ENCODE measurements at regions not wholly inside any gene's neighbourhood (a gene's known extent, or its start where the extent isn't known, plus 50 kb on each side); places are given as distances from the start of the nearest gene placed in this dataset.

DNA sequence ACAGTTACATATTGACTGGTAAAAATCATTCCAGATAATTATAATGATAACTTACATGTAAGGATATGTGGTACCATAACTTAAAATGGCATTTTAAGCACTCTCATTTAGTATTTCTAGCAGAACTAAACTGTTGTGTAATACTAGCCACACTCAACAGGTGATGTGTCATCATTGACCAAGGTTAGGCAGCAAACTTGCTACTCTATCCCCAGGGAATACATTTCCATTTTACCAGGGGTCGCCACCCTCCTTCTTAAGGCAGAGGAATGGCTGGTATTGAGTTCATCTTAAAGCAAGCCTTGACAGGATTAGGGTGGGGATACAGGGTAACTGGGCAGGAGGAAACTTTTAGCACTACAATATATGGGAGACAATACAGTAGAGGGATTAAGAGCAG is 259.8 kb upstream of the CAMK1G start:
- no peak for DNase-seq

DNA sequence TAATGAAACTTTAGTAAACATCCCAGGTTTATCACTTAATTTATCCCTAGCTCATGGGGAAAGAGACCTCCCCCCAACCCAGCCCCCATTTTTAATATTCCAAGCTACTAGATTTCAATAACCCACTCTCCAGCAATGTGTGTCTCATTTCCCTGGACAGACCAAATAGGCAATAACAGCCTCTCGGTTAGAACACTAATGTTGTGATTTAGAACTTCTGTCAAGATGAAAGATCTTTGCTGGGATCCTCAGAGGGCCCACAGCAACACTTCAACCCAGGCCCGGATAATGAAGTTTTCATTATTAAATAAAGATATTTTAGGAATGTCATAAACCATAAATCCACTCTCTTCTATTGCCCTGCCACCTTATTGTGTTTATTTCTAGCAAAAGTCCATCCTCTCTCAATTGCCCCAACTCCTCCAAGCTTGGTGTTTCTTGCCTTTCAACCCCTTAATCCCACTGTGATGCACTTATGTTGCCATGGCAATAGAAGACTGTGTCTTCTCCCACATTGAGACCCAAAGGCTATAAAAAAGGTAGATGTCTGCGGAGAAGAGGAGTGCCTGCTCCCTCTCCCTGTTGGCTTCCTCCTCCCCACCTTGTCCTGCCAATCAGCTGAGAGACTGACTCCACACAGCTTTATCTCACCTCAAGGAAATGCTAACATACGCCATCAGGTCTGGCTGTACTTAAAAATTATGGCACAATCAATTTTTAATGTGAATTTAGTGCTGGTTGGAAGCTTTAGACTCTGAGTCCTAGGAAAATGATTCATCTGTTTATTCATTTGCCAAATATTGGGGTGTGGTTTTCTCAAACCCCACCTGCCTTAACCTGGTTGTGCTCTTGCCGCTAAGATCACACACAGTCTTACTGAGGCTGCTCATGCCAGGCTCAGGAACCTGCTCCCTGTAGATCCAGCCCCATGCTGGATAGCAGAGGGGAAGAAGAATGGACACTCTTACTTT is 258.3 kb upstream of the CAMK1G start:
- DNase-seq: no peak

DNA sequence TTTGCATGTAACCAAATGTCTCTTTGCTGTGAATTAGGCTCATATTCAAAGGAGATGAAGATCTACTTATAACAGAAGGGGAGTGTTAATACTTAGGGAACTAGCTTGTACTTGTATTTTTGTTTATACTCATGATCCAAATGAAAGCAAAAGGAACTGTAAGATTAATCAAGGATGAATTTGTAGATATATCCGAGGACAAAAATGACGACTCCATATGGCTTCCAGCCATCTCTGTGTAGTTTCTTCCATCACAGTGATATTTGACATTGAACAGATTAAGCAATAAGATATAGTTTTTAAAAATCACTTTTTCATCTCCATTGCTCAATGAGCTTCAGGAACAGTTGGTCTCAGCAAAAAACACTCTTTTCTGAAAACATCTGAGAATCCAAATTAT is 257.4 kb upstream of the CAMK1G start:
- DNase-seq: no peak

DNA sequence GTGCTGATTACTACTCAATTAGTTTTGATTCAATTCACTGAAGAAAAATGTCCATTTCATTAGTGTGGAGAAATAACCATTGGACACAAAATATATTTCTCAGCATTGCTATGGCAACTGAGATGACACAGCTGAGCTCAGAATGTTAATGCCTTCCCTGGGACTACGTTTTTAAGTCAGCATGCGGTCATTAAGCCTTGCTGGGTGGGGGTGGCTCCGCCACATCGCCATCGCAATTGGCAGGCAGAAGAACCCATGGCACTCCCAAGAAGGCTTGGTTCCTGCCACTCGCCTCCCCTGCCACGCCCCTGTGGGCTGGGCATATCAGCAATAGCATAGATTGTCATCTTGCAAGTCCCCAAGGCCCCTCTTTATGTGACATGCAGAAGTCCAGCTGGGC is 256.7 kb upstream of the CAMK1G start:
- no peak for DNase-seq

DNA sequence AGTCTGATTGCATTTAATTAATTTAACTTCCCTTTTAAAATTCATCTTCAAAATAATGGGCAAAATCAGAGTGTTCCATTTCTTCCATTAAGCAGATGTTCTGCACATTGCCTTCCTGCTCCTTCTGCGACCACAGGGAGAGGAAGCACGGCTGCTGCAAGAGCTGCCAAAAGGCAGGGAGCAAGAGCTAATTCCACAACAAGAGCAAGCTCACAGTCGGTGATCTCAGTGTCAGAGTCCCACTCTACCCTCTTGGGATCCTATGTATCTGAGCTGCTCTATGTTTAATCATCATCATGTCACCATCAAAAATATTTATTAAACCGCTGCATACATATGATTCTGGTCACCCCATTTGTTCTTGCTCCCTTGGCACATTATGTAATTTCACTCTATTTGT is 255.3 kb upstream of the CAMK1G start:
- DNase-seq: no peak

DNA sequence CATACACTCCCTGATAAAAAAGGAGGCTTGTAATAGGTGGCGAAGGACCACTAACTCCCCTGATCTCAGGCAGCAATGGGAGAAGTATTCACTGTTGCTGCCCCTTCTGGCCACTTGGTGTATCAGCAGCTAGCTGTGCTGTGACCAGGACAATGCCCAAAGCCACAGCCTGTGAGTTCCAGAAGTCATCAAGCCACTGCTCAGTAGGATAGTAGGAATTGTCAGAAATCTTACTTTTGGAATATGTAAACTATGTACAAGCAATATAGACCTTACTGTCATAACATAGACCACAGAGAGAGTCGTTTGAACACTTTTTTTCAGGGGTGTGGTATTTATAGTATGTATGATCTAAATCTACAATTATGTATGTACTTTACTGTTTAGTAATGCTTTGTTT is 248.3 kb upstream of the CAMK1G start:
- no peak for DNase-seq

DNA sequence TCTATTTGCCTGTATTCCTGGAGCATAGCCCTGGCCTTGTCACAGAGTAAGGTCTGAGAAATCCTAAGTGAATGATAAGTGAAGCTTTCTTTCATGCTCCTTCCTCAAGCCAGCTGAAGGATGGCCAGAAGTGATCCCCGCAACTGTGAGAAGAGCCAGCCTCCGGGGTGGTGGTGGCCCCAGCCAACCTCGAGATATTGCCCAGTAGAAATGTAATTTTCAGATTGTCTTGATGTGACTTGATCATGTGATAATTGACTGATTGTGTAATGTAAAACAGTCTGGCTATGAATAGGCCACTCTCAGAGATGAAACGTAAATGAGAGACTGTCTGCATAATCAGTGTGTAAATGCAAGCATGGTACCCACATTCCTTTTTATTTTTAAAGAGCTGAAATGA is 242.4 kb upstream of the CAMK1G start:
- DNase-seq: no peak

DNA sequence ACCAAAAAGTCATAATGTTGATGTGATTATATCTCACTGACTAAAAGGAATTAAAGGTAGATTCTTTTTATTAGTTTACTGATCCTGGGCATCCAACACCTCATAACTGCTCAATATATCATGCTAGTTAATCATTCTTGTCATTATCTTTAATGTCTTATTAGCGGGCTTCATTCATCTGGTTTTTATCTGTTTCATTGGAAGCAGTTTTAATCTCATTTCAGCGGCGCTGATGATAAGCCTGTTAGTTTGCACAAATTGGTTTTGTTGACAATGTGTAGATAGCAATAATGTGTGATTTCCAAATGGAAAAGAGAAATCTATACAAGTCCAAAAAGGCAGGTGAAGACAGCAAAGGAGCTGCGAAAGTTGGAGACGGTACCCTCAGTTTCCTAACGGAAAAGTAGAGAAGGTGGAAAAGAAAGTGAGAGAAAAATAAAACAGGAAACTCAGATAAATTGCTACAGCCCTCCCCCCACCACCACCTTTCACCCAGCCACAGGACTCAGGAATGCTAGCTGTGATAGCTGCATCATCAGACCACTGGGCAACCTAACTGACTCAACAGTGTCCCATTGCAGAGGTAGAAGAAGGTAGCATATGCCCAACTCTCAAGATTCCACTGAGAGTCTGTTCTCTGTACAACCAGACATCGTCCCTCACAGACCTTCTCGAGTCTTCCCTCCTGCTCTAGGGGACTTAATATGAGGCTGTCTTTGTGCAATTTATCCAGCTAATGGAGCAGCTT is 241.7 kb upstream of the CAMK1G start:
- no peak for DNase-seq

DNA sequence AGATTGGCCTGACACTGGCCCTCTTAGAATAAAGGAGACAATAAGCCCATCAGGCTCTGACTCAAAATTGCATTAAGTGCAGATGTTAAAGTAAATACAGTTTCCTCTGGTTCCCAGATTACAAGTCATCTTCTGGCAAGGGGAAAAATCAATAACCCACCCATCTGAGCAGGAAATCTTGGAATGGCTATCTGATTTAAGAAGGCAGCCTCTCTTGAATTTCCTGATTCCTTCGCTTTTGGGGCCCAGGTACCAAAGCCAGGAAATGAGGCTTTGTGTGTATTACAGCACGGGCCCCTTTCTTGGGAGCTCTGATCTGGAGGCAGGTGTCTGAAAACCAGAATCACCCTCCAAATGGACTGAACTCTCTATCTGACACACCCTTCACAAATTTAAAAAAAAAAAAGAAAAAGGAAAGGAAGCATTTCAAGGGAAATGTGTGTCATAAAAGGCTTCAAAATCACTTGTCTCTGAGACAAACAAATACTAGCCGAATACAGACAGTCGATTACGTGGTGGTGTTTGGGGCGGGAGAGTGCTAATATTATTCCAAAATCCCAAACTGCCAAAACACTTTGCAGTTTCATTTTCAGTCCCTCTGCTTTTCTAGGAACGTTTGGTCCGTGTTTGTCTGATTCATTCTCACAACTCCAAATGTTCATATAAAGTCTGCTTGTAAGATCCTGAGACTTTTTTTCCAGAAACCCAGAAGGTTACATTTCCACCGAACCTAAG is 240.9 kb upstream of the CAMK1G start:
- no peak for DNase-seq

DNA sequence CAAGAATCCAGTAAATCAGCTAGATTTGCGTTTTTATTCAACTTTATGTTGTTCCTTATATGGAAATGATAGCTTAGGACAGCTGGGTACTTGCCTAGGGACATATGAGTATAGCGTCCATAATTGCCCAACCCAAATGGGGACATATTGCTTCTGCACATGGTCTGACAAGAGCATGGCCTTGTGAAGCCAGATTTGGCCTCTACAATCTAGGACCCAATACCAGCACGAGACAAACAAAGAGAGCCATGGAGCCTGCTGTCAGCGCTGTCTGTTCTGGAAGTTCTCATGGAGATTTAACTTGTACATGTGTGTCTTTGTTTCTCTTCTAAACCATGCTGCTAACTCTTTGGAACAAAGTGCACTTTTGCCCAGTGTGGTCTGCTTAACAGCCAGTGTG is 240.0 kb upstream of the CAMK1G start:
- DNase-seq: no peak

DNA sequence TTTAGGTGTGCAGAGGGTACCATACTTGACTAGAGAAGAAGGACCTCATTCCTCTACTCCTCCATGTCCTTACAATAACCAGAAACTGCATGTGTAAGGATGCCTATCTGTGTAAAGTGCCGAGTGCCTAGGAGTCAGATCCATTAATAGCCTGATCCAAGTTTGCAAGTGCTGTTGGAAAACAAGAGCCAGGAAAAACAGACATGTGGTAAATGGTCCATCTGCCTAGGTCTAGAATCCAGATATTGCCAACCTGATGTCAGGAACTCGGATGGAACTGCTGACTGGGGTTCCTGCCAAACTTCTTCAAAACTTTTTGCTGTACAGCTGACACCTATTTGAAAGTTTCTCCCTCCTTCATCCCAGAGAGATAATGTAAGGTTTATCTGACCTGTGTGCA is 239.4 kb upstream of the CAMK1G start:
- no peak for DNase-seq

DNA sequence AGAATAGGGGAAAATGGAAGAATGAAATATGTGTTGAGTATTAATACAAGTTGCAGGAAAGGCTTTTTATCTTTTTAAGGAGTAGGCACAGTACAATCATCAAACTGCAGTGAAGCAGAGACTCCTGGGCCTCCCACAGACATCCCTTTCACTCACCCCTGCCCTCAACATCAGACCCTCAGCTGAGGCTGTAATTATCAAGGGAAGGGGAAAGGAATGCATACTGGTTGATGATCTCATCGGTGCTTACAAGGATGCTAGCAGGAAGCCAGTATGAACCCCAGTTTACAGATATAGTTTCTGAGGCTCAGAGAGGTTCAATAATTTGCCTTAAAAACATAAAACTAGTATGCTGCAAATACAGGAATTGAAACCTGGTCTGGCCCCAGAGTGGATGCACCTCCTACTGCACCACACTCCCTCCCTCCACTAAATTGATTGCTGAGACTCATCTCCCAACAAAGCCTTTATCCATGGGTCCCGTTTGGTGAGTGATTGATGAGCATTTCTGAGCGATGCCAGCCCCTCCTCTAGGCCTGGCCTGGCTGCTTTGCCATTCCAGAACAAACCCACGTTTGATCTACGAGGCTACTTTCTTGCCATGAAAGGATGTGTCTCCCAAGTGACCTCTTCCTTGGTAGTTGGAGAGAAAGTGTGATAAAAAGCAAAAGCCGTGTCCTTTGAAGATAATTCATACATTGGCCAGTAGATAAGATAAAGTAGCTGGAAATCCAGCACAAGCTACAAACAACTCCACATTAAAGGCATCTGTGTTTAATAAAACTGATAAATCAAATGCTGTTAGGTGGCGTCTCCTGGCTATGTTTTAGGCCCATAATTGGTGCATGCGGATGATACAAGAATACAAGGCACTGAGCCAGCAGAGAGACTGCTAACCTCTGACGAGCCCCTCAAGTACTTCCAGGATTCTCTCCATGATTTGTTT is 233.9 kb upstream of the CAMK1G start:
- DNase-seq: peak; percentile 18

DNA sequence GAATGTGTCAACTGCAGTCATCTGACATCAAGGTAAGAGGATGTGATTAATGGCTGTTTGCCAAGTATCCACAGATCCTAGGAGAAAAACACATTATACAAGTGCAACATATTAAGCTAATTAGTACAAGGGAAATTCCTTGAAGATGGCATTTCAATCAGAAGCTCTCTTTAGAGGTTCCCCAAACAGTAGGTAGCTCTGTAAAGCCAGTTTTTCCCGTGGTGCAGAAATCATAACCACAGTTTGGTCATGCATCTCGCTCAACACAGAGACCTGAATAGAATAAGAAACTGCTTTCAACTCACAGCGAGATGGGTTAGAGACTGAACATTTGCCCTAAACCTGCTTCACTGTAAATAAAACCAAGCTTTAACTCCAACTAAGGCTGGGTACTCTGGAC is 230.5 kb upstream of the CAMK1G start:
- peak; percentile 45 for DNase-seq

DNA sequence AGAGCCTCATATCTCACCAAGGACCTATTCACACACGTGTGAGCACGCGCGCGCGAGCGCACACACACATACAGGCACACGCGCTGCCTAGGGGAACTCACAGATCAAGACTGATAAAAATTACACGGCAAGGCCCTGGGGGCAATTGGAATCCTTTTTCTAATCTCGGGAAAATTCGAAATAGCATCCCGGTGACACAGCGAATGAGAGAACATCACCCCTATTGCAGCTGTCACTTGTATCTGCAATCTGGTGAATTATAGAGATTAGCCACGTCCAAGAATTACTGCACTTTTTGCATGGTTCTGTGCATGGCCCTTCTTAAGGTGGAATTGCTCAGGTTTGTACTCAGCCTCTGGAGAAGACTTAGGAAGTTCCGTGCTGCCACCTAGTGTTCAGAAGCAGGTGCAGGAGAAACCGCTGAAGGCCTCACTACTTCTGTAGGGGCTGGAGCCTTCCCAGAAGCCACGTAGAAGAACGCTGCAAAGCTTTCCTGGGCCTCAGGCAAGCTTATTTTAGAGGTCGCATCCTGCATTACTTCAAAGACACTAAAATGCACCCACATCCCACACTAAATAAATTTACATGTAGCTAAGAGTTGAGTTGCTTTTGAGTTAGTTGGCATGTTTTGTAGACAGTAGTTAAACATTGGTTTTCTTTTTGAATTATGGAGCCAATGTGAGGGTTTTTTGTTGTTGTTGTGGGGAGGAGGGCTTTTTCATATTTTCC is 229.2 kb upstream of the CAMK1G start:
- DNase-seq: peak; percentile 86

DNA sequence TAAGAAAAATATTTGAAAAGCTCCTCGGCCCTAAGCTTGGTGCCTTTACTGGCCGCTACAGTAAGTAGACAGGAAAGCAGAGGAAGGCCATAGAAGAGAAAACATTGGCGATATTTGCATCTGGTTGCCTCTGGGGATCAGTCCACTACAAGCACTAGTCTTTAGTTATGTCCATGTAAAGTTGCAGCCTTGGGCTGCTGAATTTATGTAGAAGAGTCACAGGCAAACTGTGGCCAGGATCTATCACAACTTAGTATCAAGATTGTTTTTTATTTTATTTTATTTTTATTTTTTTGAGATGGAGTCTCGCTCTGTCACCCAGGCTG is 228.7 kb upstream of the CAMK1G start:
- DNase-seq: no peak

DNA sequence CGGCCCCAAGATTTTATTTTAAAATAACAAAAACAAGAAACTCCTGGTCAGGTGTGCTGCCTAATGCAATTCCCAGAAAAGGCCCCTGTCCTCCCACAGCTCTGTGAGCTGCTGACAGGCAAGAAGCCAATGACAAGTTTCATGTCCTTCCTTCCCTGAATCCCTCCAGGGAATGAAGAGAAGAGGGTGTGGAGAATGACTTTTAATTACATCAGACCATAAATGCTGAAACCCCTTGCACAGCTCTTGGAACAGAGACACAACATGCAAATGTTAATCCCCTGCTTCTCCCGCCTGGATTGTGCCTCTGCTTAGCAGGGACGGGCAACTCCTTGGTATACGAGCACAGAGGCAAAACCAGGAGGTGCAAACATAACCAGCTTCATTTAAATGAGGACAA is 228.1 kb upstream of the CAMK1G start:
- no peak for DNase-seq

DNA sequence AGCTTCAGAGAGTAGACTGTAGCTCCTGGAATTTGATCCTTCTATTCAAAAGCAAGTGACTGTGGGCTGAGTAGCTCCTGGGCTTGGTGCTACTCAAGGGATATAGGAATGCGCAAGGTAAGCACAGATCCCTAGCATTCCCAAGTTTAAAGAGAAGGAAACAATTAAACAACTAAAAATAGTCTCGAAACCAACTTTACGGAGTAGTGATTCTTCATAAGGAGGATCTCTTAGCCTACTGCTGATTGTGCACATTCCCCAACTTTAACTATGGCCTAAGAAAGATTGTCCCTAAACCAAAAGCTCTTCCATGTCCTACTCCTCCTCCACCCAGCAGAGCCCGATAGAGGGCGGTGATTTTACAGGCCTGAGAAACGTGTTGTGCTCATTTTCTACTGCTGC is 226.5 kb upstream of the CAMK1G start:
- DNase-seq: no peak

DNA sequence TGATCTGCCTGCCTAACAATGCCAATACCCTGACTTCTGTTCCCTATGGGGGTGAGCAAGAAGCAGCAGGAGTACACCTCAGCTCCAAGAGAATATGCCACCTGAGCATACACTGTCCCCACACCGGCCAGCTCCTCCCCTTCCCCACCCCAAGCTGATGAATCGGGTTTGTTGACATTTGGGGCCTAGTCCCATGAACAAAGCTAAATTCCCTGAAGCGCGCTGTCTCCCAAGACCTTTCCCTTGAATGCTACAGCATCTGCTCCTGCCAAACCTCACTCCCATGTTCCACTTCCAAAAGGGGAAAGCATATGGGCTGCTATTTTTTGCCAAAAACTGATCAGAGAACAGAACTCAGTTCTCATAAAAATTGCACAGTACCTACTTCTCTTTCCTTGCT is 220.4 kb upstream of the CAMK1G start:
- no peak for DNase-seq

DNA sequence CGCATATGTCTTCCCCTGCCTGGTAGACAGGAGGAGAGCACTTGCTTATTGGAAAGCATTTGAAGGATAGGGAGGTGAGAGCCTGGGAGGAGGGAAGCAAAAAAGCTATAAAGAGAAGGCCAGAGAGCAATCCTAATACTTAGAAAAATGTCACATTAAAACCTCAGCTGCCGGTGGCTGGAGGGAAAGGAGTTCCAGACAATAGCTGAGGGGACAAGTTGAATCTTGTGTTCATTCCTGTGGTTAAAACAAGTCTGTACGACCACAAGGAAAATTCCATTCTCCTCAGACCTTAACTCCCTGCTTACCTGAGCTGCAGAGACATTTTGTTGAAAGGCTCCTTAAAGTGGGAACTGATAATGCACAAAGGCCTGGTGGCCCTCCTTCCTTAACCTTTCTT is 218.8 kb upstream of the CAMK1G start:
- DNase-seq: peak; percentile 94

DNA sequence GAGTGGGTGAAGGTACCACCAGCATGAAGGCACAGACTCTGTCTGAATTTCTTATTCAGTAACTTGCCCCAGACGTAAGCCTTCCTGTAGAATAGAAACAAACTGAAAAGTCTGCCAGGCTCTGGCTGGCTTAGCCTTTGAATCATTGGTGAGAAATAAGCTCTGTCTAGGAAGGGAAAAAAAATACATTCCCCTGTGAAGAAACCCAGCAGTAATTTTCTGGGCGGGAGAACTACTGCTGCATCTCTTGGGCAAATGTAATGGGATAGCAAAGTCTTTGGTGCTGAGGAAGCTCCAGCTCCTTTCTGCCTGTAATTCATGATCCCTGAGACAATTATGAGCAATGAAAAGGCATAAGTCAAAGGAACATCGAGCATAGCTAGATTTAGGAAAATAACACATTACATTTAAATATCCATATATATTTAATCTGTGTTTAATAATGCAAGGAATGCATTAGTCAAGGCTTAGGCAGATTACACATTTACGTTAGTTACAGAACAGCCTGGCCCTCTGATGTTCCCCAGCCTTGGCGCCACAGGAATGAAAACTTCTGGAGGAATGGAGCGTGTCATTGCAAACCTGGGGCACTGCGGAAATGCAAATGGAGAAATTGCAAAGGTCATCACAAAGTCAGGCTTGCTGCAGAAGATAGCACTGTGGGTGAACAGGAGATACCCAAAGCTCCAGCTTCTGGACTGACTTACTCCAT is 216.3 kb upstream of the CAMK1G start:
- no peak for DNase-seq

All from DMS79 treated with DMSO at 0.1 percent for 48 hours (cell line).